Cardiac muscle cell (in vitro differentiated cells and primary cell): ENCODE measurements at regions not wholly inside any gene's neighbourhood (a gene's known extent, or its start where the extent isn't known, plus 50 kb on each side); places are given as distances from the start of the nearest gene placed in this dataset.

Experiments used
- DNase-seq, 2 donors: peaks; one replicate each; pipeline versions ENCODE4 v3.0.0 to v3.0.0-alpha.2; 2010 to 2017; ENCODE audit warnings: low read depth in 1 of 2, low spot score in 1 of 2
- H3K27ac ChIP-seq: fragments of 200-600 bp; sonication (generic); 2 replicates; pipeline ENCODE4 v1.5.1; 2016
- H3K27me3 ChIP-seq: fragments of 200-600 bp; sonication (generic); 2 replicates; pipeline ENCODE4 v1.6.0; 2016; ENCODE audit warnings: control low read depth
- H3K36me3 ChIP-seq: fragments of 200-600 bp; sonication (generic); 2 replicates; pipeline ENCODE4 v1.5.1; 2016; ENCODE audit warnings: control low read depth
- H3K4me1 ChIP-seq: fragments of 200-600 bp; sonication (generic); 2 replicates; pipeline ENCODE4 v1.8.1; 2017; ENCODE audit warnings: low read depth, mild to moderate bottlenecking, mixed run types
- H3K4me3 ChIP-seq: fragments of 200-600 bp; sonication (generic); 2 replicates; pipeline ENCODE4 v1.5.1; 2016; ENCODE audit warnings: mild to moderate bottlenecking
- H3K9me3 ChIP-seq: fragments of 200-600 bp; sonication (generic); 2 replicates; pipeline ENCODE4 v1.5.1; 2017; ENCODE audit warnings: low read depth, mild to moderate bottlenecking, control low read depth
- TF ChIP-seq, protein P1 (sequence below): IDR thresholded peaks from 2 replicates; pipeline ENCODE4 v1.5.1; 2012; ENCODE audit warnings: low read depth, mild to moderate bottlenecking, low read length

DNA sequence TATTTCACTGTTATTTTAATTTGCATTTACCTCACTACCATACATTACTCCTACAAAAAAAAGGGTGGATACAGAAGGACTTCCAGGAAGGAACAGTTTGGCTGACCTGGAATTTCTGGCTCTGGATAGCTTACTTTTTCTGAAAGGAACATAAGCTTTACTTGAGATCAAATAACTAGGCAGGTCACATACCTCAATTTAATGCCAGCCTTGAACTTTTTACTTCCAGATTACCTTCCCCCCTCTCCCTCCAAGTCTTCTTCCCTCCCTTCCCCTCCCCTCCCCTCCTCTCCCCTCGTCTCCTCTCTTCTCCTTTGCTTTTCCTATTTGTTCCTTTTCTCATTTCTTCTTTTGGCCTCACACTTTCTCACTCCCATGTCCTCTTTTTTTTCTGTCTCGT, 659.2 kb upstream of the AADAT start:
- Histone ChIP-seq H3K27ac (no peak overlapping the region), H3K9me3 (no peaks in the 10 kb centered on the region), H3K27me3 (no peaks in the 10 kb centered on the region), H3K36me3 (no peaks in the 10 kb centered on the region), H3K4me3 (no peak overlapping the region), H3K4me1 (no peaks in the 10 kb centered on the region)
- no peak for DNase-seq
- TF ChIP-seq, protein P1, sequence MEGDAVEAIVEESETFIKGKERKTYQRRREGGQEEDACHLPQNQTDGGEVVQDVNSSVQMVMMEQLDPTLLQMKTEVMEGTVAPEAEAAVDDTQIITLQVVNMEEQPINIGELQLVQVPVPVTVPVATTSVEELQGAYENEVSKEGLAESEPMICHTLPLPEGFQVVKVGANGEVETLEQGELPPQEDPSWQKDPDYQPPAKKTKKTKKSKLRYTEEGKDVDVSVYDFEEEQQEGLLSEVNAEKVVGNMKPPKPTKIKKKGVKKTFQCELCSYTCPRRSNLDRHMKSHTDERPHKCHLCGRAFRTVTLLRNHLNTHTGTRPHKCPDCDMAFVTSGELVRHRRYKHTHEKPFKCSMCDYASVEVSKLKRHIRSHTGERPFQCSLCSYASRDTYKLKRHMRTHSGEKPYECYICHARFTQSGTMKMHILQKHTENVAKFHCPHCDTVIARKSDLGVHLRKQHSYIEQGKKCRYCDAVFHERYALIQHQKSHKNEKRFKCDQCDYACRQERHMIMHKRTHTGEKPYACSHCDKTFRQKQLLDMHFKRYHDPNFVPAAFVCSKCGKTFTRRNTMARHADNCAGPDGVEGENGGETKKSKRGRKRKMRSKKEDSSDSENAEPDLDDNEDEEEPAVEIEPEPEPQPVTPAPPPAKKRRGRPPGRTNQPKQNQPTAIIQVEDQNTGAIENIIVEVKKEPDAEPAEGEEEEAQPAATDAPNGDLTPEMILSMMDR: no peak

DNA sequence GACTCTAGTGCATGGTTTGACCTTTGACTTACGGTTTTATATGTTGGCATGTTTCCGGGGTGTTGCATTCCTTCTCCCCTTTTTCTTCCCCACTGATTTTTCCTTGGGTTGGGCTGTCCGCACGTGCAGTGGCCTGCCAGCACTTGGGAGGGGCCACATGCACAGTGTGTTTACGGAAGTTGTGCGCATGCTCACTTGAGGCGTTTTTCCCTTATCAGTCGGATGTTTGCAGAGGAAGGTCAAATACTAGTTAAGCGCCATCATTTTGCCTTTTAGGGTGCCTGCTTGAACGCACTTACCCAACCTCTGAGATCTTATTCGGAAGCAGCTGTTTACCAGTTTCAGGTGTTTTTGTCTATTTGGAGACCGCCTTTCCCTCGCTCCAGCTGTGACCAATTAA, 653.9 kb upstream of the AADAT start:
- TF ChIP-seq, protein P1: no peak
- Histone ChIP-seq H3K4me1 (no peaks in the 10 kb centered on the region), H3K27ac (no peak overlapping the region), H3K4me3 (no peak overlapping the region), H3K9me3 (no peaks in the 10 kb centered on the region), H3K27me3 (no peaks in the 10 kb centered on the region), H3K36me3 (no peaks in the 10 kb centered on the region)
- DNase-seq: no peak

DNA sequence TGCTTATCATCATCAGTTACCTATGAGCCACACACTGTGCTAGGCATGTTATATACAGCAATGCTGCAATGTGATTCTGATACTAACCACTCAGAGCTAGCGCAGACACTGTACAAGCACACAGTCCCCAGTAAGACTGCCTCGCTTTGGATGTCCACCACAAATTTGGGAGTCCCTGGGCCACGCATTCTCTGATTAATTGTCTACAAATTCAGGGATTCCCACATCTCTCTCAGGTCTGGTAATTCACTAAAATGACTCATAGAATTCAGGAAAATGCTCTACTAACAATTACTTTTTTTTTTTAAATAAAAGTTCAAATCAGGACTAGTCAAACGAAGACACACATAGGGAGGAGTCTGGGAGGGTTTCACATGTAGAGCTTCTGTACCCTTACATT, 652.1 kb upstream of the AADAT start:
- no peak for DNase-seq
- H3K4me3 ChIP-seq: no peak overlapping the region
- TF ChIP-seq, protein P1: no peak

DNA sequence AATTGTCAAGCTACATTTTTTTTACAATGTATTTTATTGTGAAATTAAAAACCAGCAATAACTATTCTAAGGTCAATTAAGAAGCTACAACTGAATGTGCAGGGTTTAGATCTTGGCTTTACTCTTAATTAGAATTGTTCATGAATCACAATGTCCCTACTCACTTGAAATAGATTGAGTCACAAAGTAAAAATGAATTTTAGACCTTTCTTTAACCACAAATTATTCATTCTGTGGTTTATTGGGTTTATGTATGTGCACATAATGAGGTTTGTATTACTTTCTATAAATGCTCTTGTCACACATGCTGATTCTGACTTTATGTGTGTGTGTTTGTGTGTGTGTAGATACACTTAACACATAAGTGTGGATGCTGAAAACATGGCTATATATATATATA, 647.0 kb upstream of the AADAT start:
- no peak for DNase-seq
- TF ChIP-seq, protein P1: no peak

More for the DNA sequence above, 652.1 kb upstream of the AADAT start:
- Histone ChIP-seq H3K4me1 (no peaks in the 10 kb centered on the region), H3K27me3 (no peaks in the 10 kb centered on the region), H3K9me3 (no peaks in the 10 kb centered on the region), H3K27ac (no peak overlapping the region), H3K36me3 (no peaks in the 10 kb centered on the region)

DNA sequence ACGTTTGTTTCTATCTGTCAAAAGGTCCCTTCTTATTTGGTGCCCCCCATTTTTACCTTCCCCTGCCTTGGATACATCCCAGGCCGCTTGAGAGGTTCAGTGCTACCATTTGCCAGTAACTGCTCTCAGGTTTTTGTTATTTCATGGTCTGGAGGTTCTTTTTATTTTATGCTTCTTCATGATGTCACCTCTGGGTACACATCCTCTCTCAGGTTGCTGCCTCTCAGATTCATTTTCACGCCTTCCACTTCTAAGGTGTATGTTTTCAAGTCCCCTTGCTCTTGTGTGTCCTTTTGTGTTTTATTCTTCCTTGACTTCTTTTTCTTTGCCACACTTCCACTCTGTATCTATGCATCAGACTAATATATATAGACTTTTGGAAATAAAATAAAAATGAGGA, 640.1 kb upstream of the AADAT start:
- no peak for DNase-seq
- no peaks in the 10 kb centered on the region for H3K9me3 ChIP-seq
- no peaks in the 10 kb centered on the region for H3K4me1 ChIP-seq
- no peak overlapping the region for H3K4me3 ChIP-seq
- no peaks in the 10 kb centered on the region for H3K27me3 ChIP-seq
- H3K27ac ChIP-seq: no peak overlapping the region
- no peaks in the 10 kb centered on the region for H3K36me3 ChIP-seq
- TF ChIP-seq, protein P1: no peak

More for the DNA sequence above, 647.0 kb upstream of the AADAT start:
- Histone ChIP-seq H3K4me3 (no peak overlapping the region), H3K27ac (no peak overlapping the region), H3K36me3 (no peaks in the 10 kb centered on the region), H3K27me3 (no peaks in the 10 kb centered on the region), H3K4me1 (no peaks in the 10 kb centered on the region), H3K9me3 (no peaks in the 10 kb centered on the region)

DNA sequence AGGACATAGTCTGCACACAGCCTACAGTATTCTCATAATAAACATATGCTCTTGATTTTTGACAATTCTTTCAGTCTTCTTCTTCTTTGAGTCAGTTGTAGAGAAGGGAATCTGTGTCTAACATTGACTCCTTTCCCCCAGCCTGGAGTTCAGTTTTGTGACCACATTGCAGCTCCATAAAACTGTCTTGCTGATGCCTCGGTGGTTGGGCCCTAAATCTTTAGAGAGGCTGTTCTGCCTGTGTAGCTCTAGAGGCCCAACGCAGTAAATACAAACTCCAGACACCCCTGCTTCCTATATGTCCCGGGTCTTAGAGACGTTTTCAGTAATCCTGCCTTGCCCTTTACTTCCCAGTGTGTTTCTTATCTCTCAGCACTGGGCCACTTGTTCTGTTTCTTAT, 639.5 kb upstream of the AADAT start:
- TF ChIP-seq, protein P1: no peak

More for the DNA sequence above, 639.5 kb upstream of the AADAT start:
- Histone ChIP-seq H3K4me3 (no peak overlapping the region), H3K9me3 (no peaks in the 10 kb centered on the region), H3K27me3 (no peaks in the 10 kb centered on the region), H3K4me1 (no peaks in the 10 kb centered on the region), H3K27ac (no peak overlapping the region), H3K36me3 (no peaks in the 10 kb centered on the region)
- DNase-seq: no peak
